A204.1 (cell line): ENCODE measurements at regions not wholly inside any gene's neighbourhood (a gene's known extent, or its start where the extent isn't known, plus 50 kb on each side); places are given as distances from the start of the nearest gene placed in this dataset.
"Not testable (repeated sequence)": the region's sequence is repeated elsewhere in the genome, so short reads cannot be mapped to it uniquely, and the experiment has no call there.

Source experiments
- FAIRE-seq: peaks from 2 replicates; lab custom pipeline; 2012; peaks lifted over from hg19 to GRCh38; lab: Jason Lieb, UNC

DNA sequence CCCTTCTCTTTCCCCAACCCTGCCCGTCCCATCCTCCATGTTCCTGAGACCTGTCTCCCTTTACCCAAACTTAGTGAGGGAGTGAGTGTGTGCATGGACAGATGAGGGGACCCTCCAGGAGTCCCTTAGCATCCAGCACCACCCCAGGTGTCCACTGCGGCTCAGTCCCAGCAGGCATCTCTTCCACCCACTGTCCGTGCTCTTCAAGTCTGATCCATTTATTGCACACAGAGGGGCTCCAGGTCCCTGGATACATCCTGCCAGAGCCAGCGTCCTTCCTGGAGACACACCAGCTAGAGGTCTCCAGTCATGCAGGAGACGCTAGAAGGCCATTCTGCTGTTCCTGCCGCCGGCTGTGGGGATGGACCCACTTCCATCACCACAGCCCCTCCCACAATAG lies 239.2 kb downstream of the ADGRD1 start:
- no peak for FAIRE-seq

DNA sequence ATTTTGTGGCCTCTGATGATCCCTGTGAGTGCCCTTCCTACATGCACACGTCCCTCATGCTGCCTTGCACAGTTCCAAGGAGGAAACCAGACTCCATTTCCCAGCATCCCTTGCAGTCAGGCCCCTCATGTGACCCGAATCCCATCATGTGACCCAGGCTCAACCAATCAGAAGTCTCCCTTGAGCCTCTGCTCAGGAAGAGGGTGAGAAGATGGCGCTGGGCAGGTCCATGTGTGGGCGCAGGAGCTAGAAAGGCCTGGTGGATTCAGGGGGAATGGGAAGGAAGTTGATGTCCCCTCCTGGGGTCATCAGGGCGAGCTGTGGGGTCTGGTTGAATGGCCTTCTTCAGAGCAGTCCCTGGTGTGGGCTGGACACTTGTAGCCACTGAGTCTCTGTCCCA lies 240.5 kb downstream of the ADGRD1 start:
- no peak for FAIRE-seq

DNA sequence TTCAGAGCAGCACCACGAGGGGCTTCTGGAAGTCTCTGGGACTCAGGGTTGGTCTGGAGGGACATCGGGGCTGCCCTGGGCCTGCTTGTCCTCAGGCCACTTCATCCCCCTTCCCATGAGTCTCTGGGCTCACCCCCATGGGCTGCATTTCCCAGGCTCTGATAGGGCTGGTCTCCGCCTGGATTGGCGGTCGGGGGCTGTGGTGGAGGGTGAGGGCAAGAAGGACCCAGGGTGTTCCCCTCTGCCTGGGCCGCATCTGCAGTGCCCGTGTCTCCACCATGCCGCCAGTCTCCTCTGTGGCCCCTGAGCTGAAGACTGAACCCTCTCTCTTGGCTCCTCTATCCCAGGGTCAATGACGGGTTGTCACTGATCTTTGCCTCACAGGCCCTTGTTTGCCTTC lies 242.1 kb downstream of the ADGRD1 start:
- FAIRE-seq = no peak

DNA sequence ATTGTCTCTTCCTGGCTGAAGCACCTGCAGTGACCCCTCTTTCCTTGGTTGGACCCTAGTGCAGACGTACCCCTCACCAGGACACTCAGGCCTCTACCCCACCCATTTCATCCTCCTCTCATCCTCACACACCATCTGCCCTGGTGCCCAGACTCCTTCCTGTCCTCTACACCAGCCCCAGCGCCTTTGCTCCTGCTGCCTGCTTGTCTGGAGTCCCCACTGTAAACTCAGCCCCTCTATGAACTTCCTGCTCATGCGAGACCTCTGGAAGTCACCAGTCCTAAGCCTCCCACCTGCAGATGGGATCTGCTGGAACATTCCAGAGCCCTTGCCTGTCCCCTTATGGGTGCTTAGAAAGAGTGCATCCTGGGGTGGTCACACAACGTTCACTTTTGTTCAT lies 242.5 kb downstream of the ADGRD1 start:
- no peak for FAIRE-seq

DNA sequence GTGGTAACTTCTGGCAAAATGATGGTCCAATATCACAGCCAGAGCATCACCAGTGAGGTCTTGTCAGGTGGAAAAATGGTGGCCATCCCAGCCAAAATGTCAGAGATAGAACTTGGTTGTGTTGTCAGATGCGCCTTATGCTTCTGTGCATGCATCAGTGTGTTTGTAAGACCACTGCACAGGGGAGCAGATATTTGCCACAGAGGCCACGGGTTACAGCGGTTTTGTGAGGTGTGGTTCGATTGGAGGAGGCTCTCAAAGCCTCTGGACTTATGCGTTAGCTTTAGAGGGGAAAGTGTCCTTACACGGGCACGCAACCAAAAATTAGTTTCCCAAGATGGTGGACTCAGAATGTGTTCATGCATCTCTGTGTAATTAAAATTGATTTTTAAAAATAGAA lies 243.8 kb downstream of the ADGRD1 start:
- no peak for FAIRE-seq

DNA sequence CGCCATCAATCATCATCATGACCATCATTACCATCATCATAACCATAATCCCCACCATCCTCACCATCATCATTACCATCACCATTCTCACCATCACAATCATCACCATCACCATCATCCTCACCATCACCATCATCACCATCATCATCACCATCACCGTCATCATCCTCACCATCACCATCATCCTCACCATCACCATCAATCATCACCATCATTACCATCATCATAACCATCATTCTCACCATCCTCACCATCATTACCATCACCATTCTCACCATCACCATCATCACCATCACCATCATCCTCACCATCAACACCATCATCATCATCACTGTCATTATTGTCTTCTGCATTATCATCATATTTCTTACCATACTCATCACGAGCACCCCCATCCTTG lies 245.5 kb downstream of the ADGRD1 start:
- FAIRE-seq = no peak

DNA sequence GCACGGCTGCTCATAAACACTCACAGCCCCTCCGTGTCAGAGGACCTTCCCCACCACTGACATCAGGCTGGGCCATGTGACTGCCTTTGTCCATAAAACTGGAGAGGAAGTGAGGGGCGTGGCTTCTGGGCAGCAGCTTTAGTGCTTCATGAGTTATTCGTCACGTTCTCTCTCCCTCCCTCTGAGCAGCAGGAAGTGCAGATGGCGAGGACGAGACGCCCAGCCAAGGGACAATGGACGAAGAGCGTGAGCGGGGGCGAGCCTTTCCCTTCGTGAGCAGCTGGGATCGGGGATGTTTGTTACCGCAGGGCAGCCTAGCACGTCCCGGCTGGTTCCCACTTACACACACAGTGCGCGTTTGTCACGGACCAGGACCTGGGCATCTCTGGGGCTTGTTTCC lies 248.2 kb downstream of the ADGRD1 start:
- FAIRE-seq = not testable (repeated sequence)

DNA sequence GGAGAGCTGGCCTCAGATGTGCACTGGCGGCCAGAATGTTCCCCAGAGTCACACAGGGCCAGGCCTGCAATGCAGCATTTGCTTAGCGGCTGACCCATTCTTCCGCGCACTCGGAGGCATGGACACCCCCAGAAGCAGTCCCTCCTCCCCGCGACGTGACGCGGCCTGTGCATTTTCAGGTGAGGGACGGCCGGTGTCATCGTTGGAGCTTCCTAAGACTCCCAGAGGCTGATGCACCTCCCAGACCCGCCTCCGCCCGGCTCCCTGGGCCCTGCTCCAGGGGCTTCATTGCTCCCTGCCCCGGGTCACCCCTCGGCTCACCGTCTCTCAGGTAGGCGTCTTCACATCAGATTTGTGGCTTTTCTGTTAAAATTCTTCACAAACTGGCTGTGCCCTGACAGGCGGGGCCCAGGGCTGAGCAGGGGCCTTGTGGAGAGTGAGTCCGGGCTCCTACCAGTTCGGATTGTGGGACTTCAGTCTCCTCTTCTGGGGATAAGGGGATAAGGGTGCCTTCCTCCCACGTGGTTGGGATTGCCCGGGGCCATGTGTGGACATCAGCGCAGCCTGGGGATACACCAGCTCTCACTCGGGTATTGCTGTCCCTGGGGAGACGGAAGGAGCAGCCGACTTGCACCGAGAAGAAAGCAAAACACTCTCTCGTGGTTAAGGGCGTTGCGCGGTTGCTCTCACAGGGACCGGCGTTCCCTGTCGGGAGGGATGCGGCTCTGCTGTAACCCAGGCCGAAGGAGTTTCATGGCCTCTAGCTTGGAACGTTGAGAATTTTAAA lies 249.1 kb downstream of the ADGRD1 start:
- FAIRE-seq = no peak

DNA sequence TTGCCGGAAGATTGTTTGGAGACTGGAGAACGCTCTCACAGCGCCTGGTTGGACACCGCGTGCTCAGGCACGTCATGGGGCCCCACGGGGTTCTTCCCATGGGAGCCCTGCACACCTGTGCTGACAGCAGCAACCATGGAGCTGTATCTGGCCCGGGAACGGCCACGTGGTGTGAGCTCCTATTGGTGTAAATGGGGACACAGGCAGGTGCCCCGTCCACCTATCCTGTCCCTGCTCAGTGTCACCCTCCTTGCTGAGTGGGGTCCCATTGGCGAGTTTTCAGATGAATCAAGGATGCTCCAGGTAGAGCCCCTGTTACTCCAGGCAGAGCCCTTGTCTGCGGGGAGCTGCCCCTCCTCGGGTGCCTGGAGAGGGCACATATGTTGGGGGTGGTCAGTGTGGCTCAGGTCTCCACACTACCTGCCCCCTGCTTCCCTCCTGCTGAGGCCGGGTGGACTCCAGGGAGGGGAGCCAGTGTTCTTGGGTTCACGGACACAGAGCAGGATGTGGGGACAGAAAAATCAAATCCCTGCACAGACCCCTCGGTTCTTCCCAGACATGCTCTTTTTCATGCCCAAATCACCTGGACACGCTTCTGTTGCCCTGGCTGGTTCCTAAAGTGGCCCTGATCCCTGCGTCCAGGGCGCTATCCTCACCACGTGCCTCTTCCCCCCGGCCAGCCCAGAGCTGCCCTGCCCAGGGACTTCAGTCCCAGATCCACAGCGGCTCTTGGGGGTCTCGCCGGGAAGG lies 250.1 kb downstream of the ADGRD1 start:
- no peak for FAIRE-seq

DNA sequence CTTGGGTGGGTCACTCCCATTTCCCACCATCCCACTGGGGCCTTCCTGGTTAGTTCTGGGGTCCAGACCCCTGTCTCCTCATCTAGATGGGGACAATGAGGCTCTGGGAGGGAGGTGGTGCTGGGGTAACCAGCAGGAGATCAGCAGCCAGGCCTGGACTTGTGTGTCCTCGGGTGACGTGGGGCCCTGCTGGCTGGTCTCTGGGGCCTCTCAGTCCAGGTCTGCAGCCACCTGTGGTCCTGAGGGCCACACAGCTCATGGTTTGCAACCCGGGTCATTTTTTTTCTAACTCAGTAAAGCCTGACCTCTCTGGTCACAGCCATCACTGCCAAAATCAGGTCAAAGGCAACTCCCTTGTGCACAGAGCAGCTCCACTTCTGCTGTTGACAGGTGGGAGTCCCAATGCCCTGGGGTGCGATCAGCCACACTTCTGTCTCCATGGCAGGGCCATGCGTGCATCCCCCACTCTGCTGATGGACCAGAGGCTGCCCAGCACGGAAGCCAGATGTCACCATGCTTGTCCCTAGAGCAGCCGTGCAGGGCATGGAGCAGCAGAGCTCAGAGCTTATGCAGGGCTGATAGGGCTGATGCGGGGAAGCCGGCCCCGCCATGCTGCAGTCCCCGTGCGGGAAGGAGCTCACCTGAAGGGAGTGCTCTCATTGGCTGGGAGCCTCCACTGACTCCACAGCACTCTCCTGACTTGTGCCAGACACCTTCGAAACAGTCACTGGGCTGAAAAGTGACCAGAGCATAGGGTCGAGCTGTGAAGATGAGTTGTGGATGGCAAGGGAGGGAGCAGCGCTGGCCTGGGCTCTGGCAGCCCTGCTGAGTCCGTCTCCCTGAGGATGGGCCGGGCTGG lies 250.9 kb downstream of the ADGRD1 start:
- FAIRE-seq = no peak

DNA sequence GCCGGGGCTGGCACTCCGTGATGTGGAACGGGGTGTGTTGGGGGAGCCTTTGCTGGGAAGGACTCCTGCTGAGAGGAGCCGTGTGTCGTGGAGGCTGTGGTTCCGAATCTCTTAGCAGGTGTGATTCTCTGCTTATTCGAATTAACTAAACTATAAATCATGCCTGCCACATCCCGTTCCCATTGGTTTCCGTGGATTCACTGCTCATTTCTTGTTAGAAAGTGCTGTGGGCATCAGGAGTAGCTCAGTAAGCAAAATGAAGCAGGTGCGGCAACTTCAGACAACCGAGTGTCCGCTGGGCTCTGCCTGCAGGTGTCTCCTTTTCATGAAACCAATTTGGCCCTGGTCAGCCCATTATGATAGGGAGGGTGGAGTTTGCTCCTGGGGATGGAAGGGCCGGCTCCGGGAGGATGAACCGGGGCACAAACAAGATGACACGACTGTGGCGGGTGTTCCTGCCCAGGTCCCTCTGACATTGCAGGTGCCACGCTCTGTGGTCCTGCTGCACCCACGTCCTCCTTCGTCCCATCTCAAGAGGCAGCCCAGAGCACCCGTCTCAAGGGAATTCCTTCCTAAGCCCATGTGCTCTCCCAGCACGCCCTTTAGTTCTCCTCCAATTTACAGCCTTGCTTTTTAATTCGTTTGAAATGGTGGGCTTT lies 251.7 kb downstream of the ADGRD1 start:
- not testable (repeated sequence) for FAIRE-seq

DNA sequence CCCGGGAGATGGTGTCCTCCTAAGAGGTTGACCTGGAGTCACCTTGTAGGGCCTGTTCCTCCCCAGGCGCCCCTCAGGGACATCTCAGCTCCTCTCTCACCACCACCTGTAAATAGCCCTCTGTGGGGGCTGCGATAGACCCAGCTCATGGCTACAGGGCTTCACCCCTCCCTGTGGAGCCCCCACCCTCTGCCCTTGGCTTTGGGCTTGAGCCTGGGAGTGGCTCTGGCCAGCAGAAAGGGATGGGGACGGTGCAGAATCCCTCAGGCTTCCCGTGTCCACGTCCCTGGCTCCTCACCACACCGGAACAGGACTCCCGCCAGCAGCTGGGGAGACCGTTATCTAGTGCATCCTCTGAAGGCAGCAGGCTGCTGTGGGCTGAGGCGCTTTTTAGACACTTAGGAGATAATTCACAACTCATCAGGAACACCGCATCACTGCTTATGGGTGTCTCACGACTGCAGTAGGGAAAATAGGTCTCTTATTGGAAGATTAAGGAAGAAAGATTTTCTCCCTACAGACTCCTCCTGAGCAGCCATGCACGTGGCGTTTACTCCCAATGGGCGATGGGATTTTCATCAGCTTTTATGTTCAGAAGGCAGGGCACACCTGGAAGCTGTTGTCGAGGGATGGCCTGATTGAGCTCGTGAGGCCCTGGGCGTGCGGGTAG lies 253.1 kb downstream of the ADGRD1 start:
- not testable (repeated sequence) for FAIRE-seq

DNA sequence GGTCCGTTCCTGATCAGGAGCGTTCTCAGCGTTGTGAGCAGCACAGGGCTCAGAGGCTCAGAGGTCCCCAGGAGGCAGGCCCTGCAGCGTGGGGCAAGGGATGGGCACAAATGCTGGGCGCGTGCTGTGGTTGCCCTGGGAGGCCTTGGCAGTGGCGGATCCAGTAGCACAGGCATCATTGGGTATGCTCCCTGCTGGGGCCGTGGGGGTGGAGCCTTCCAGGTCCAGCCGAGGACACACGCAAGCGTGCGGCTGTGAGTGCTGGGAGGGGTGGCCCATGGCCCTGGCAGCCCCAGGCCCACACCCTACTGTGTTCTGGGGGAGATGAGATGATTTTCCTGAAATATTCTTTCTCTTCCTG lies 253.6 kb downstream of the ADGRD1 start:
- not testable (repeated sequence) for FAIRE-seq

DNA sequence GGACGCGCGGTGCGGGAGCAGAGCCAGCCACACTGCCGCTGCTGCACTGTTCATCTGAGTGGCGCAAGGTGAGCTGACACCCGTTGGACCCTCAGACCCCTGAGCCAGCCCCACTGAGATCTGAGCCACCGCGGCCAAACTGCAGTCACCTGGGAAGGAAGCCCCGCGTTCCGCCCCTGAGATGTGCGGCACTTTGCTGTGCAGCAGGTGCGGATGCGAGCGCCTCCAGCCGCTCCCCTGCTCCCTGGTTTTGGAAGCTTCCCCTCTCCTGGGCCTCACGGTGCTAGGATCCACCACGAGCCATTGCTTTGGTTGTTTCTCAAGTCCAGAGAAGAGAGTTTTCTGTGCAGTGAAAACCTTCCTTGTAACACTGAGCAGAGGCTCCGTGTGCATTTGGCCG lies 254.1 kb downstream of the ADGRD1 start:
- not testable (repeated sequence) for FAIRE-seq

DNA sequence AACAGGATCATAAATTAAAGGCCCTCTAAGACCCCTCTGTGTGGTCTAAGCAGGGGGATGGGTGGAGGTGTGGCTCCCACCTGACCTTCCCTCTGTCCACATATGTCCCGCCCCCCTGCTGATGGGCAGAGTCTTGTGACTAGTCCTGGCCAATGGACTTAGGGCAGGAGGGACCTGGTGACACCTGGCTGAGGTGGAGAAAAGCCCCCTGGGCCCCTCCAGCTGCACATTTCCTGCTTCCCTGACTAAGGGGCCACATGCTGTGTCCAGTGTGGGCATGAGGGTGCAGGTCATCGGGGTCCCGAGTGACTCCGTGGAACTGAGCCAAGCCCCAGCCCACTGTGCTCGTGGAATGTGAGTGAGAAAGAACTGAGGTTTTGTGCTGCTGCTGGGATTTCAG lies 254.7 kb downstream of the ADGRD1 start:
- no peak for FAIRE-seq

DNA sequence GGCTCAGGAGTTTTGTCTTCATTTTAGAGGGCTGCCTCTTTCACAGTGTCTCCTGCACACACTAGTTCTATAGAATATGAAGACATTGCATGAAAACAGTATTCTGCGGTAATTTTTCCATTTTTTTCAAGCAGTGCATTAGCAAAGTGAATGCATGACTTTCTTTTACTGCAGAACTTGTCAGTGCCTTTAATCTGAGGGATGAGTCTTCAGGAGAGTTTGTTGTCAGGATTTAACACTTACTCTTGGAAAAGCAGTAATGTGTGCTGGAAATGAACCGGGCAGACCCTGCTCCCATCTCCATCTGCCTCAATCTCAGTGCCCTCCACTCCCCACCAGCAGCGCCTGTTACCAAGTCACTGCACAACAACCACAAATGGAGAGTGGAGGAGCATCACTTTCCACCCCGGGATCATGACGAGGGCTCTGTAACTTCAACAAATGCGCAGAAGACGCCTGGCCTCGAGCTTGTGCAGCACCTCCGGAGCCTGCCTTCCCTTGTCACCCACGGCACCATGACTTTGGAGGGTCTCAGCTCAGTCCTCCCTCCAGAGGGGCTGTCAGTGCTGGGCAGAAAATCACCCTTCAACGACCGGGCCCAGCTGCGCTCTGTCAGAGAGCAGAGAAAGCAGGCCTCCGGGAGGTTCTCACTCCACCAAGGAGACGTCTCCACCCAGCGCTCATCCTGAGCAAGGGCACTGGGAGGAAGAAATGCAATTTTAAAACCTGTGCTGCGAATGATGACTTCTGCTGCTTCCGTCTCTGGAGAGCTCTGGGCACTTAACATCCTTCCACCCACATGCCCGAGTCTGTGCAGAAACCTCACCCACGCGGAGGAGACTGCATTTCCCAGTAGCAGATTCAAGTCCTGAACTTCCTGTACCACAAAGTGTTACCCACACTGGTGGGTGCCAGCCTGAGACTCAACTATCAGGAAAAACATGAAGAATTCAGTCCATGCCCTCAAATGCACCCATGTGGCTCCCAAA lies 255.7 kb downstream of the ADGRD1 start:
- FAIRE-seq = no peak

DNA sequence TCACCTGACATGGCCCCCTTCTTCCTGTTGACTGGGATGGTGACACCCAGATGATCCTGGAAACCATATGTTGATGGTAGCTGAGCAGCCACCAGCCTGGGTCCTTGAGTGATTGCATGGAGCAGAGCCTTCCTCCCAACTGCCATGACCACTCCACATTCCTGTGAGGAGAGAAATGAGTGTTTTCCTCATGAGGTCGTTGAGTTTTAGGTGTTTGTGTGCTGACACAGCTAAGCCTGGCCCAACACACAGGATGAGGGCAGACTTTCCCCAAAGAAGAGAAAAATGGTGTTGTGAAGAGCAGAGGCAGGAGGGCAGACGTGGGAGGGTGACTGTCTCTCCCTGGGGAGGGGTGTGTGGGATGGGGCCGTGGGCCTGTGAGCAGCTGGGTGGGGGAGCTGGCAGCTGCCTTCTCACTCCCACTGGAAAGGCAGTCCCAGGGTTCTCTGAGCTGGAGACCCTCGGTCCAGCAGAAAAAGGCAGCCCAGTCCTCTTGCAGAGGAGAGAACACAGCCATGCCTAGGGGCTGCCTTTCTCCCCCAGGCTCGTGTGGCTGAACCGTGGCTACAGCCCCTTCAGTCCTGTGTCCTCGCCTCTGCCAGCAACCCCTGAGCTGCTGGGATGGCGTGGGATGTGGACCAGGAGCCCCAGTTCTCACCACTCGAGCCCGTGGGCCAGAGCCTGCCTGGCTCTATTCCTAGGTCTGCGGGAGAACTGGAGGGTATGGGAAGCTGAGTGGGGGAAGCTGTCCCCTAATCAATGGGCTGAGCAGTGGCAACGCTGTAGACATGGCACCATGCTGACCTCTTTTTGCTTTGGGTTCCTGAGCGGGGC lies 257.0 kb downstream of the ADGRD1 start:
- FAIRE-seq = no peak

DNA sequence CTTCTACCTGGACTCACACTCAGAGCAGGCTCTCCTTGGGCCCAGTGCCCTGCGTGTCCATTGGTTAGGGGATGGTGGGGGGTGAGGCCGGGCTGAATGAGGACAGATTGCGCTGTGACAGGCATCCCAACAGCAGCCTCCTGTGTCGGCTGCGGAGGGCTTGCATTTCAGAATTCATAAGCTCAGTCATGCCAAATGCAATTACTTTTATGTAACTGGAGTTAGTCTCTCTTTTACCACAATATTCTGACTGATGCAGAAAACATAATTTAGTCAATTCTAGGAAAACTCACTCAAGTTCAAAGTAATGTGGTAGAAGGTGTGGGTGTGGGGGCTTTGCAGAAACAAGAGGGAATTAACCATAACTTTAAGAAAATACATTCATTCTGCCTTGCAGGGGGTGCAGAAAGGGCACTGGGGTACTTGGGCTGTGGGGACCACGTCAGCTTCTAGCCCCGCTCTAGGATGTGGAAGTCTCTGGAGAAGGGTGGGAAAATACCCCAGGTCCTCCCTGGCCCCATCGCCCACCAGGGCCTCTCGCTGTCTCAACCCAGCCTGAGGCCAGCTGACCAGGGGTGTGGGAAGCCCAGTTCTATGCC lies 257.7 kb downstream of the ADGRD1 start:
- no peak for FAIRE-seq

DNA sequence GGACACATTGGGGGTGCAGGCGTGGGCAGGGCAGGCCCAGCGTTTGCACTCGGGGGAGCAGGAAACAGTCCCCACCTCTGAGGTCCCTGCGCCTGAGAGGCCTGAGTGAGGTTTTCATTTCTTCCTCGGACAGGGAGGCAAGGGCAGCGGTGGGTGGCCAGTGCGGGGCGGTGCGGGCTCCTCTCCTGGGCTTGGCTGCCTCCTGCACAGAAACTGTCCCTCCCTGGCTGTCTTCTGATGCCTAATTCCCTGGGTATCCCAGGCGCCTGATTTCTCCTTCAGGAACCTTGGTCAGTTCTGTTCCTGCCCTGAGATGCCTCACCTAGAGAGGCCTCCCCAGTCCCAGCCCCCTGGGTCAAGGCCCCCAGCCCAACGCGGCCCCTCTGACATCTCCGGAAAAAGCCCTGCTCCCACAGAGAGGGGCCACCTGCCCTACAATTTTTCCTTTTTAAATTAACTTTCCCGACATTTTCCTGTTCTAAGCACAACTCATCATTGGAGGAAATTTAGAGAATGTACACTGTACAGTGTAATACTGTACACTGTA lies 260.3 kb downstream of the ADGRD1 start:
- FAIRE-seq = no peak
